Mammary epithelial cell (primary cell): ENCODE measurements at regions not wholly inside any gene's neighbourhood (a gene's known extent, or its start where the extent isn't known, plus 50 kb on each side); places are given as distances from the start of the nearest gene placed in this dataset.

Source experiments
- CTCF ChIP-seq, 2 donors: IDR thresholded peaks in 1 of 2; conservative IDR thresholded peaks in 1 of 2; 2 replicates each; pipeline ENCODE4 v1.5.1; 2011 to 2012; ENCODE audit warnings: inconsistent platforms in 2 of 2, low read length in 2 of 2, mild to moderate bottlenecking in 2 of 2, control low read depth in 1 of 2, low read depth in 1 of 2; ENCODE audit not compliant: insufficient read depth in 1 of 2; ENCODE audit errors: extremely low read depth in 1 of 2
- EZH2 ChIP-seq: IDR thresholded peaks from 2 replicates; pipeline ENCODE4 v1.6.1; 2012; ENCODE audit warnings: low read length, inconsistent platforms, borderline replicate concordance

GRCh38 chr1:212208978-212209644 is 76.1 kb upstream of the PPP2R5A start:
- TF ChIP-seq CTCF (conservative IDR thresholded peaks at IDR 0.05 in 1 of 2, IDR thresholded peaks at IDR 0.05 in 1 of 2; ENCODE audit: extremely low read depth in 1 of 2, insufficient read depth in 1 of 2, low read depth in 1 of 2, low read length in 2 of 2) (no peak), EZH2 (no peak)
